ENCODE measurements at regions not wholly inside any gene's neighbourhood (a gene's known extent, or its start where the extent isn't known, plus 50 kb on each side); places are given as distances from the start of the nearest gene placed in this dataset.
"Not testable (repeated sequence)": the region's sequence is repeated elsewhere in the genome, so short reads cannot be mapped to it uniquely, and the experiment has no call there.

DNA sequence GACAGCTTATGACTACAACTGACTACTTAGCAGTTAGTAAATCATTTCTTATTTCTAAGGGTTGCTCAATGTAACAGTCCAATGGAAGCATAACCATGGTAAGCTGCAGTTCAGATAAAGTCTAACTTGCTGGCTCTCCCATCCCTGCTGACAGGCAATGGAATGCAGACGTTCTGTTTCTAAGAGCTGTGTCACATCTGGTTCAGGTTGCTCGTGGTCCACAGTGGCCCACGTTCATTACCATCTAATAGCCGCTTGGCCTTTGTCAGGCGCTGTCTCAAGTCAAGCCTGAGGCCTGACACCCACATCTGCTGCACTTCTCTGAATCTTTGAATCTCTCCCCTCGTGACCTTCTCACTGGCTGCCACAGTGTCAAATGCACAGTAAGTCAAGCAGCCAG lies 240.8 kb downstream of the FGFR2 start:
- Mint-ChIP-seq H3K27me3 (no peaks in the 10 kb centered on the region), H3K9me3 (peaks cover 4% of the 10 kb centered on the region), H3K36me3 (ENCODE audit: low read depth) (no peaks in the 10 kb centered on the region), H3K4me3 (no peak overlapping the region), H3K4me1 (no peaks in the 10 kb centered on the region), H3K27ac (no peak overlapping the region)
- ChIA-PET POLR2A (no interaction called here), CTCF (no interaction called here)
- DNase-seq = no peak

DNA sequence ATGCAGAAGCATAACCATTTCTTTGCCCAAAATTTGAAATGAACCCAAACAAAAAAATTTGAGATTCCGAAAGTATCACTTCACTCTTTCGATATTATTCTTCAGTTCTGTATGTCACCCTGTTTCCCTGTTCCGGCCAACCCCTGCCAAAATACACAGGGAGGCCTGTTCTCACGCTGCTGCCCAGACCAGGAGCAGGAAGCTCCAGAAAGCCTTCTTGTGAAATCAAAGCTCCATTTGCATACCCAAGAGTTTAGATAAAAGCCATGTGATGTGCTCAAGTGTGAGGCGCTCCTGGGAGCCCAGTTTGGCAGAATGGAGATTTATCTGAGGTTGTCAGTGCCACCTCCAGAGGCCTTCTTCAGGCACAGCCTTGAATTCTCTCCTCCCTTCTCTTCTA lies 236.2 kb downstream of the FGFR2 start:
- Mint-ChIP-seq H3K36me3 (ENCODE audit: low read depth) (no peaks in the 10 kb centered on the region), H3K9me3 (peaks cover 8% of the 10 kb centered on the region), H3K27ac (no peak overlapping the region), H3K27me3 (no peaks in the 10 kb centered on the region), H3K4me1 (no peaks in the 10 kb centered on the region), H3K4me3 (no peak overlapping the region)
- CTCF ChIA-PET = interaction anchor here (1.6 kb wide), 1 partner anchor 66 kb away, joined by 4 read pairs; no protein-coding TSS in a partner anchor
- POLR2A ChIA-PET = no interaction called here
- DNase-seq = no peak

DNA sequence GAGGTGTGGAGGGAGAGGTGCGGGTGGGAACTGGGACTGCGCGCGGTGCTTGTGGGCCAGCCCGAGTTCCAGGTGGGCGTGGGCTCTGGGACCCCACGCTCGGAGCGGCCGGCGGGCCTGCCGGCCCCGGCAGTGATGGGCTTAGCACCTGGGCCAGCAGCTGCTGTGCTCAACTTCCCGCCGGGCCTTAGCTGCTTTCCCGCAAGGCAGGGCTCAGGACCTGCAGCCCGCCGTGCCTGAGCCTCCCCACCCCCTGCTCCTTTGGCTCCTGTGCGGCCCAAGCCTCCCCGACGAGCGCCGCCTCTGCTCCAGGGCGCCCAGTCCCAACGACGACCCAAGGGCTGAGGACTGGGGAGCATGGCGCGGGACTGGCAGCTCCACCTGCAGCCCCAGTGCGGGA lies 232.7 kb downstream of the FGFR2 start:
- Mint-ChIP-seq H3K4me1 (no peaks in the 10 kb centered on the region), H3K27me3 (no peaks in the 10 kb centered on the region), H3K27ac (no peak overlapping the region), H3K4me3 (no peak overlapping the region), H3K9me3 (peaks cover 7% of the 10 kb centered on the region), H3K36me3 (ENCODE audit: low read depth) (no peaks in the 10 kb centered on the region)
- DNase-seq = no peak
- CTCF ChIA-PET = no interaction called here
- POLR2A ChIA-PET = no interaction called here

DNA sequence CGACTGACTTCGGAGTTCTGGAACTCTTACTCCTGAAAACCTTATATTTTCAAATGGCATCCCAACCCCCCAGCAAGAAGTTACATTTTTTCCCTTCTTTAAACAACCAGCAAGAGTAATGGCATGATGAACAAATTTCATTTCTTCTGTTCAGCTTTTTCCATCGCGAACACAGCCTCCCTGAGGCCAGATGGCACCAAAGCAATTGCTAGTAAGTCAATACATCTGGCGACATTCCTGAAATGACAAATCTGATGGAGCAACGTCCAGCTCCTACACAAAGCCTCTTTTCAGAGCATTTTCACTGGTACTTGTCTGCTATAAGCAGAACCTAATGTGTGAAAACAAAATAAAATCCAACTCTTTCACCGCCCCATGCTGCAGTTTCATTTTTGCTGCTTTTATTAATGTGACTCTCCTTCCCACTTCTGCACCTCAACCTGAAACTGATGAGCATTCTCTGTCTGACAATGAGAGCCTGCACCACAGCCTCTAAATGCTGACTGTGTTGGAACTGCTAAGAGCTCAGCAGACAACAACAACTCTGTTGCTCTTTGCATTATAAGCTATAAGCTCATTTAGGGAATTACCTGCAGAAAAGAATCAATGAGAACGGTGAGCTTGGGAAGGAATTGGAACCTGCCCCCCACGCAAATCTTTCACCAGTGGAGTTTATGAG lies 229.8 kb downstream of the FGFR2 start:
- CTCF ChIA-PET = no interaction called here
- Mint-ChIP-seq H3K4me1 (no peaks in the 10 kb centered on the region), H3K27me3 (no peaks in the 10 kb centered on the region), H3K36me3 (ENCODE audit: low read depth) (no peaks in the 10 kb centered on the region), H3K9me3 (peaks cover 5% of the 10 kb centered on the region), H3K4me3 (no peak overlapping the region), H3K27ac (no peak overlapping the region)
- no peak for DNase-seq
- POLR2A ChIA-PET = no interaction called here

DNA sequence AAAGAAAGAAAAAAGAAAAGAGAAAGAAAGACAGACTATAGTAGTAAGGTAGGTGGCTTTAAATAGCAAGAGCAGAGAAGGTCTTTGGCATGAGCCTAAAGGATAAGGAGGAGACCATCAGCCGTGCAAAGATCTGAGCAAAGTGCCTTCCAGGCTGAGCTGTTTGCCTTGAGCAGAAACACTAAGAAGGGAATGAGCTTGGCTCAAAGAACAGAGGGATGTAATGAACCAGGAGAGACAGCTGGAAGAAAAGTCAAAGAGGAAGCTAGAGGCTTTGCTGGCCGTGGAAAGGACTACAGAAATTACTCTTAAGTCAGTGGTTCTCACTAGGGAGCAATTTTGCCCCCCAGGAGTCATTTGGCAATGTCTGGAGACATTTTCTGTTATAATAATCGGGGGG lies 228.6 kb downstream of the FGFR2 start:
- H3K4me1 Mint-ChIP-seq = no peaks in the 10 kb centered on the region
- H3K36me3 Mint-ChIP-seq (ENCODE audit: low read depth) = no peaks in the 10 kb centered on the region
- no peak overlapping the region for H3K4me3 Mint-ChIP-seq
- POLR2A ChIA-PET = no interaction called here
- H3K27ac Mint-ChIP-seq = no peak overlapping the region
- DNase-seq = no peak
- CTCF ChIA-PET = no interaction called here
- peaks cover 4% of the 10 kb centered on the region for H3K9me3 Mint-ChIP-seq
- H3K27me3 Mint-ChIP-seq = no peaks in the 10 kb centered on the region

DNA sequence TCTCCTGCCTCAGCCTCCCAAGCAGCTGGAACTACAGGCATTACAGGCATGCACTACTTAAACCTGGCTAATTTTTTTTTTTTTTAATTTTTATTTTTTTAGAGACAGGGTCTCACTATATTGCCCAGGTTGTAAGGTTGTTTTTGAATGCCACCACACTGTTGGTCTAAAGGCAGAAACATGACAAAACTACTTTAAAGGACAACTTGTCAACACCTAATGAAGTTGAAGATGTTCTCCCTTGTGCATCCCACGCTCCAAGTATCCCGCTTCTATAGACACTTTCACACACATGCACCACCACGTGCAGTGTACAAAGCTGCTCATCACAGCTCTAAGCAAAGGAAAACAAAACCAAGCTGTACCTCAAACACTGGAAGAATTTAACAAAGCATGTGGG lies 226.4 kb downstream of the FGFR2 start:
- CTCF ChIA-PET = no interaction called here

DNA sequence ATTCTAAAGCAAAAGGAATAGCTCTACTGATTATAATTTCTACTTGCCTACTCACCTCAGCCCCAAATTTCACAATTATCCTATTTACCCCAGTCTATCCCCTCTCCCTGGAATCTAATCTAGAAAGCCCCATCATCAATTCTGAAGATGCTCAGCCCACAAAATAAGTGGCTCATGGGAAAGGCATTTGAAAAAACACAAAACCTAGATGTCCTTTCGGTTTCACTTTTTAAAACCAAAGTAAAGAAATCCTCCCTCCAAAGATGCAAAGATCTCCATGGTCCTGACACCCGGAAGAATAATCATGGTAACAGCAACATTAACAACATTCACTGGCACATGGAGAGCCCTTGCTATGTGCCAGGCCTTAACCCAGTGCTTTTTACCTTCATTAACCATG lies 224.8 kb downstream of the FGFR2 start:
- POLR2A ChIA-PET = no interaction called here
- Mint-ChIP-seq H3K9me3 (no peaks in the 10 kb centered on the region), H3K4me1 (no peaks in the 10 kb centered on the region), H3K27ac (no peak overlapping the region), H3K36me3 (ENCODE audit: low read depth) (no peaks in the 10 kb centered on the region), H3K27me3 (no peaks in the 10 kb centered on the region), H3K4me3 (no peak overlapping the region)
- no peak for DNase-seq
- CTCF ChIA-PET = no interaction called here

More for the DNA sequence above, 226.4 kb downstream of the FGFR2 start:
- DNase-seq = no peak
- H3K9me3 Mint-ChIP-seq = no peaks in the 10 kb centered on the region
- H3K4me3 Mint-ChIP-seq = no peak overlapping the region
- H3K36me3 Mint-ChIP-seq (ENCODE audit: low read depth) = no peaks in the 10 kb centered on the region
- no peaks in the 10 kb centered on the region for H3K27me3 Mint-ChIP-seq
- no peaks in the 10 kb centered on the region for H3K4me1 Mint-ChIP-seq
- no peak overlapping the region for H3K27ac Mint-ChIP-seq
- POLR2A ChIA-PET = no interaction called here

DNA sequence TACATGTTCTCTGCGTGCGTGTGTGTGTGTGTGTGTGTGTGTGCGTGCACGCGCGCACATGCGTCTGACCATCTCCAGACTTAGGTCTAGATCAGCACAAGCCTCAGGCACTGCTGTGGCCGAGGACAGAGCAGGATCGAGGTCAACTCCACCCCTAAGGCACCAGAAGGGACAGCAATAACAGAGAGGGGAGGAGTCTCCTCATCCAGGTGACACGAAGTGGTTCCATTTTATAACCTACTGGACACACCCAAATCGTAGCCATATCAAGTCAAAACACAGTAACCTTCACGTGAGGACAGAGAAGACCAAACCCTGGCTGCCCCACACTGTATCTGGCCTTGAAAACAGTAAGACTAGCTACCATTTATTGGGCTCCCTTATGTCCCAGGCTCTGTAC lies 224.1 kb downstream of the FGFR2 start:
- POLR2A ChIA-PET = no interaction called here
- CTCF ChIA-PET = no interaction called here
- Mint-ChIP-seq H3K27me3 (no peaks in the 10 kb centered on the region), H3K4me1 (no peaks in the 10 kb centered on the region), H3K27ac (no peak overlapping the region), H3K9me3 (no peaks in the 10 kb centered on the region), H3K36me3 (ENCODE audit: low read depth) (no peaks in the 10 kb centered on the region), H3K4me3 (no peak overlapping the region)
- DNase-seq = no peak

DNA sequence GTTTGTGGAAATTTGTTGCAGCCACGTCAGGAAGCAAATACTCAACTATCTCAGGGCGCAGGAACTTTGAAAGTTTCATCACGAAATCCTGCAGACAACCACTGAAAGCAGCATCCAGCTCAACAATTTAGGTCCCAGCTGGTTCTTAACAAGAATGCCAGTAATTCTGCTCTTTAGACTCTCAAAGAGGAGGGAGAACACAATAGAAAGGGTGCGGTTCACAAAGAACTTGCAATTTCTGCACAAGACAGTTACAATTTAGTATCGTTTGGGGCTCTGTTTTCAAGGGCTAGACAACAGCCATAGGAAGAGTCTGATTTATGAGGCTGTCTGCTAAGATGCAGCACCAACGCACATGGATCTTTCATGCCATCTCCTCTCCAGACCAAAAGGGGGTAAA lies 223.1 kb downstream of the FGFR2 start:
- DNase-seq = no peak
- H3K9me3 Mint-ChIP-seq = no peaks in the 10 kb centered on the region
- H3K27ac Mint-ChIP-seq = no peak overlapping the region
- no peaks in the 10 kb centered on the region for H3K36me3 Mint-ChIP-seq (ENCODE audit: low read depth)
- no peaks in the 10 kb centered on the region for H3K4me1 Mint-ChIP-seq
- no peak overlapping the region for H3K4me3 Mint-ChIP-seq
- CTCF ChIA-PET = no interaction called here
- no peaks in the 10 kb centered on the region for H3K27me3 Mint-ChIP-seq
- POLR2A ChIA-PET = no interaction called here

DNA sequence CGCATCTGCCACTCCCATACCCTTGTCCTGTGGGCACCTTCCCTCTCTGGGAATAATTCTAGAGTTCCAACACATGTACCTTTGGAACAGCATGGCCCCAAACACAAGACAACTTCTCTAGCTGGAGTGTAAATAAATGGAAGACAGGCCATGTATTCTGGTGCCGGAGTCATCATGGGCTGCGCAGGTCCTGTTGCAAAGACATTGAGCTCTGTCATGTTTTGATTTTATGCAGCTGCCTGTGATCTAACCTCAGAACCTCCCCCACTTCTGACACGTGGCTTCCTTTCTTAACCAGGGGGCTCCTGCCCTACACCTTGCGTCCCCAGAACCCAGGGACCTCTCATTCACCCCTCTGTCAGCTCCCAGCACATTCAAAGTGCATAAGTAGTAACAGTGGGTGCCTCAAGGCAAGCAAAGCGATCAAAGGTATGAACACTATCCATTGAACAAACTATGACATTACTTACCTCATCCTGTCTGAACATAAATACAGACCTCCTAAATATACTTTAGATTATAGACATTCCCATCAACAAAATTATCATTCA lies 219.9 kb downstream of the FGFR2 start:
- Mint-ChIP-seq H3K4me1 (no peaks in the 10 kb centered on the region), H3K4me3 (no peak overlapping the region)
- no peak for DNase-seq

DNA sequence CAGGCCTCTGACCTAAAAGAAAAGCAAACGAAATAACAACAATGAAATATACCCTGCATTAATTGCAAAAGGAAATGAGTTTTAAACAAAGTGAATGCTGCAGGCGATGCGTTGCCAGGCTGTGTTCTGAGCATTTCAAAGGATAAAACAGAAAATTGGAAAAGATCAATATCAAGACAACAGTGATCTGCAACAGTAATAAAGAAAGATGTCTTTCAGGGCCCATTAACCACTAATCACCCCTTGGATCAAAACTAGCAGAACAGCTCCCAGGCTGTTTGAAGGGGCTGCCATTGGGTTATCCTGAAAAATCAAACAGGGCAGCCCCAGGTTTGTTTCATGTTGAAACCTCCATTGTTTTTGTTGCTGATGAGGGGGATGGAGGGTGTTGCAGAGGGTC lies 219.2 kb downstream of the FGFR2 start:
- no peaks in the 10 kb centered on the region for H3K27me3 Mint-ChIP-seq
- H3K27ac Mint-ChIP-seq = no peak overlapping the region
- CTCF ChIA-PET = no interaction called here
- peaks cover 3% of the 10 kb centered on the region for H3K9me3 Mint-ChIP-seq
- POLR2A ChIA-PET = no interaction called here
- no peaks in the 10 kb centered on the region for H3K4me1 Mint-ChIP-seq
- no peak for DNase-seq
- no peaks in the 10 kb centered on the region for H3K36me3 Mint-ChIP-seq (ENCODE audit: low read depth)
- H3K4me3 Mint-ChIP-seq = no peak overlapping the region

More for the DNA sequence above, 219.9 kb downstream of the FGFR2 start:
- POLR2A ChIA-PET = no interaction called here
- Mint-ChIP-seq H3K9me3 (peaks cover 3% of the 10 kb centered on the region), H3K27ac (no peak overlapping the region), H3K36me3 (ENCODE audit: low read depth) (no peaks in the 10 kb centered on the region), H3K27me3 (no peaks in the 10 kb centered on the region)
- CTCF ChIA-PET = no interaction called here

DNA sequence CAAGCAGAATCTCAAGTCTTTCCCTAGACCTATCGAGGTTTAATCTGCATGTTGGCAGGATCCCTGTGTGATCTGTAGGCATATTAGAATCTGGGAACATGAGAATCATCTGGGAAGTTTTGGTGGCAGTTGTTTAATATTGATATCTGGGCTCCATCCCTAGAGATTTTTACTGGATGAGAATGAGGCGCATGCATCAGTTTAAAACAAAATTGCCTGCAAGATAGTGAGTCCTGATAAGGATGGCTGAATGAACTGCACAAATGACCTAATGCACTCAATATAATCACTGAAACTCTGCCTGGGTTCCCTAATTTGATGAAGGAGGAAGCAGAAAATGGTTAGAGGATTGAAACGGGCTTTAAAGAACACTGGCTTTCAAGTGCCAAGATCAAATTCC lies 218.0 kb downstream of the FGFR2 start:
- H3K36me3 Mint-ChIP-seq (ENCODE audit: low read depth) = no peaks in the 10 kb centered on the region
- no peaks in the 10 kb centered on the region for H3K4me1 Mint-ChIP-seq
- DNase-seq = no peak
- H3K27ac Mint-ChIP-seq = no peak overlapping the region
- CTCF ChIA-PET = no interaction called here
- H3K9me3 Mint-ChIP-seq = peaks cover 3% of the 10 kb centered on the region
- H3K4me3 Mint-ChIP-seq = no peak overlapping the region
- POLR2A ChIA-PET = no interaction called here
- no peaks in the 10 kb centered on the region for H3K27me3 Mint-ChIP-seq

DNA sequence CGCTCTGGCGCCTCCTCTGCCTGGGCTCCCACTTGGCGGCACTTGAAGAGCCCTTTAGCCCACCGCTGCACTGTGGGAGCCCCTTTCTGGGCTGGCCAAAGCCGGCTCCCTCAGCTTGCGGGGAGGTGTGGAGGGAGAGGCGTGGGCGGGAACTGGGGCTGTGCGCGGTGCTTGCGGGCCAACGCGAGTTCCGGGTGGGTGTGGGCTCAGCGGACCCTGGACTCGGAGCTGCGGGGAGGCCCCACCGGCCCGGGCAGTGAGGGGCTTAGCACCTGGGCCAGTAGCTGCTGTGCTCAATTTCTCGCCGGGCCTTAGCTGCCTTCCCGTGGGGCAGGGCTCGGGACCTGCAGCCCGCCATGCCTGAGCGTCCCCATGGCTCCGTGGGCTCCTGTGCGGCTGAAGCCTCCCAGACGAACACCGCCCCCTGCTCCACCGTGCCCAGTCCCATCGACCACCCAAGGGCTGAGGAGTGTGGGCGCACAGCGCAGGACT lies 216.2 kb downstream of the FGFR2 start:
- H3K27me3 Mint-ChIP-seq; POLR2A ChIA-PET; H3K36me3 Mint-ChIP-seq (ENCODE audit: low read depth); H3K4me3 Mint-ChIP-seq; H3K9me3 Mint-ChIP-seq; DNase-seq; H3K27ac Mint-ChIP-seq; H3K4me1 Mint-ChIP-seq; CTCF ChIA-PET: not testable (repeated sequence)

DNA sequence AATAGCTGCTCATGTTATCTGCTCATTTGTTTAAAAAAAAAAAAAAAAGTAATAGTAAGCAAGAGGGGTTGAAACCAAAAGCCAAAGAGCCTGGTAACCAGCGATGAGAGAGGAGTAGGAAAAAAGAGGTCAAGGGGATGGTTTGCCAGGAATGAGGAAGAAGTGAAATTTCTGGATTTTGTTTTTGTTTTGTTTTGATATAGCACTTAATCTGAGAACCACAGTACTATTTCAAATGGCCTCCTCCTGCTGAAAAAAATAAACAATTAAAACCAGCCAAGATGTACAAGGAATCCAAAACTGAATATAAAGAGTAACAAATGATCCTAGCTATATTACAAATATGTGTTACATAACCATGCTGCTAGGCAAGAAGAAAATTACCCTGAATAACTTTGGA lies 213.1 kb downstream of the FGFR2 start:
- no peak for DNase-seq
- POLR2A ChIA-PET = no interaction called here
- no peak overlapping the region for H3K27ac Mint-ChIP-seq
- H3K27me3 Mint-ChIP-seq = no peaks in the 10 kb centered on the region
- peaks cover 3% of the 10 kb centered on the region for H3K9me3 Mint-ChIP-seq
- H3K36me3 Mint-ChIP-seq (ENCODE audit: low read depth) = no peaks in the 10 kb centered on the region
- H3K4me3 Mint-ChIP-seq = no peak overlapping the region
- no peaks in the 10 kb centered on the region for H3K4me1 Mint-ChIP-seq
- CTCF ChIA-PET = no interaction called here

Data from activated CD4-positive, alpha-beta T cell treated with anti-CD3 and anti-CD28 coated beads, Interleukin-2, amount 10 ng/mL, durations not matched to agents 7 days and 5 days (primary cell).